ENCODE measurements at regions not wholly inside any gene's neighbourhood (a gene's known extent, or its start where the extent isn't known, plus 50 kb on each side); places are given as distances from the start of the nearest gene placed in this dataset.

GRCh38 chr2:75421986-75422385 lies 138.8 kb downstream of the EVA1A start:
- no peak overlapping the region for H3K4me3 ChIP-seq (ENCODE audit: low read depth, low read length)
- no peak for TF ChIP-seq CTCF (IDR thresholded peaks at IDR 0.05; ENCODE audit: low read depth, low read length)

- no peak for TF ChIP-seq CTCF (IDR thresholded peaks at IDR 0.05; ENCODE audit: low read depth, low read length)
- H3K4me3 ChIP-seq (ENCODE audit: low read depth, low read length), result no peak overlapping the region
Measured at GRCh38 chr2:75416420-75417342, 144.1 kb downstream of the EVA1A start.

- no peak overlapping the region for H3K4me3 ChIP-seq (ENCODE audit: low read depth, low read length)
- TF ChIP-seq CTCF (IDR thresholded peaks at IDR 0.05; ENCODE audit: low read depth, low read length), result no peak
Measured at GRCh38 chr2:75415731-75416130, 145.0 kb downstream of the EVA1A start.

GRCh38 chr2:75415111-75415626 lies 145.6 kb downstream of the EVA1A start:
- no peak for TF ChIP-seq CTCF (IDR thresholded peaks at IDR 0.05; ENCODE audit: low read depth, low read length)
- H3K4me3 ChIP-seq (ENCODE audit: low read depth, low read length), result no peak overlapping the region

GRCh38 chr2:75411574-75411973 lies 149.2 kb downstream of the EVA1A start:
- TF ChIP-seq CTCF (IDR thresholded peaks at IDR 0.05; ENCODE audit: low read depth, low read length), result no peak
- no peak overlapping the region for H3K4me3 ChIP-seq (ENCODE audit: low read depth, low read length)

- no peak for TF ChIP-seq CTCF (IDR thresholded peaks at IDR 0.05; ENCODE audit: low read depth, low read length)
- no peak overlapping the region for H3K4me3 ChIP-seq (ENCODE audit: low read depth, low read length)
Measured at GRCh38 chr2:75410702-75411101, 150.0 kb downstream of the EVA1A start.

- no peak overlapping the region for H3K4me3 ChIP-seq (ENCODE audit: low read depth, low read length)
- no peak for TF ChIP-seq CTCF (IDR thresholded peaks at IDR 0.05; ENCODE audit: low read depth, low read length)
Measured at GRCh38 chr2:75408771-75409170, 152.0 kb downstream of the EVA1A start.

Data from WI38 (cell line).